GM19238 (cell line): ENCODE measurements at regions not wholly inside any gene's neighbourhood (a gene's known extent, or its start where the extent isn't known, plus 50 kb on each side); places are given as distances from the start of the nearest gene placed in this dataset.
"Not testable (repeated sequence)": the region's sequence is repeated elsewhere in the genome, so short reads cannot be mapped to it uniquely, and the experiment has no call there.

Source experiments
- DNase-seq: peaks from one replicate; pipeline ENCODE4 v3.0.0; 2011; ENCODE audit warnings: low spot score; ENCODE audit not compliant: insufficient read length

DNA sequence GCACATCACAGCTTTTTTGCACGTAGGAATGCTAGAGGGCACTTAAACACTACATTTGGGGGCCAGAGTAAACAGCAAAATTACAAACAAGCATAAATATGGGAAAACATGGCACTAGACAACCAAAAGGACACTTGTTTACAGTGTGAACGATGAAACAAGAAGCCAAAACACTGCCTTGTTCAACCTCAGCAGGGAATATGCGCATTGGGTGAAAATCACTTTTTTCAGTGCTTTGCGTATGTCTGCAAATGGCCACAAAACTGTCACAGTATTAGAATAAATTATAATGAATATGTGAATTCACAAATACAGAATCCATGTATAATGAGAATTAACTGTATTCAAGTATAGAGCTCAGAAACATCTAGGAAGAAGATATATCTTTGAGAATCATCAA lies 1064.0 kb upstream of the GYPC start:
- DNase-seq, result no peak

- no peak for DNase-seq
Measured at GRCh38 chr2:125593036-125593435, 1062.9 kb upstream of the GYPC start.

DNA sequence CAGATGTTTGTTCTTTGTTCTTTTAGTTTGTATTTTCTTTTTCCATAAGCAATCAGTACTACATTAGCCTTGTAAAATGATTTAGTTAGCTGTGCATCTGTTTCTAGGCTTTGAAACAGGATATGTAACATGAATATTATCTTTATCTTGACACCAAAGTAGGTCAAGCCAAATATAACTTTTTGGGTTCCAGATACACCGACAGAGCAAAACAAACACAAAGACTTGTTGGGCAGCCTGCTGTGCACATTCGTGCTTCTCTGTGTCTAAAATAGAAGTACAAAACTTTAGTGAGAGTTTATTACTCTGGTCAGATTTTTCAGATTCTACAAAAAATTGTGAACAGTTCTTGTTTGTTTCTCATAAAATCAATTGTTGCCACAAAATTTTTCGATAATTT lies 1059.3 kb upstream of the GYPC start:
- no peak for DNase-seq

DNA sequence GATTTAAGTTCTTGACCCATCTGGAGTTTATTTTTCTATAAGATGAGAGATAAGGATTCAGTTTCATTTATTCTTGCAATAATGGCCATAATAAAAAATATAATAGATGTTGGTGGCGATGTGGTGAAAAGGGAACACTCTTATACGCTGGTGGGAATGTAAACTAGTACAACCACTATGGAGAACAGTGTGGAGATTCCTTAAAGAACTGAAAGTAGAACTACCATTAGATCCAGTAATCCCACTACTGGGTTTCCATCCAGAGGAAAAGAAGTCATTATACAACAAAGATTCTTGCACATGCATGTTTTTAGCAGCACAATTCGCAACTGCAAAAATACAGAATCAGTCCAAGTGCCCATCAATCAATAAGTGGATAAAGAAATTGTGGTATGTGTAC lies 1040.5 kb upstream of the GYPC start:
- DNase-seq, result no peak

DNA sequence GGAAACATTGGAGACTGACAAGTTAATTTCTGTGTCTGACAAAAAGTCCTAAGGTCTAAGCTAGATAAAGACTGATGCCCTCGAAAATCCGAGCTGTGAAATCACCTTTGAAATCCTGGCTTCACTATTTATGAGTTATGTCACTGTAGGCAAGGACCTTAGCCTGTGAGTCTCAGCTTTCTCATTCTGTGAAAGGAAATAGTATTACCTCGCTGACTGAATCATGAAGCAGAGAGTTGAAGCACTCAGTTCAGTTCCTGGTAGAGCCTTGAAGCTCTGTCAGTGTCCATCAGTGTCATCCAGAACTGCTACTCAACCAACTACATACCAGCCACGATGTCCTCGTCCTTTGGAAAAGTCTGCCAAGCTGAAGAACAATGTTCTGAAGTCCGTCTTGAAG lies 1025.6 kb upstream of the GYPC start:
- no peak for DNase-seq

DNA sequence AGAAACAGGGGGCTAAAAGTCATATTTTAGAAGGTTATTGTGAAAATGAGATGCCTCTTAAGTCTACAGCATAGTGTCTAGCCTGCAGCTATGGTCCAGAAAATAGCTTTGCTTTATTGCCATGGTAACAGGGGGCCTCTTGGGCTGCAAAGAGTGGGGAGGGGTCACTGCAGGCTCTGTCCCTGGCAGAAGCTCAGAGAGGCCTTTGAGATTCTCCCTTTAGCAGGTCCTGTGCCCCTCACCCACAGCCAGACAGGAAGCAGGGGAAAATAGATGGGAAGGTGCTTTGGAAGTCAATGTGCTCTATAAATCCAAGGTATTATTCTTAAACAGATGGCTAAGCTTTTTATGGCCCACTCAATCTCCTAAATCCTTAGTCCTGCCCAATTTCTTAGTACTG lies 1021.3 kb upstream of the GYPC start:
- no peak for DNase-seq

DNA sequence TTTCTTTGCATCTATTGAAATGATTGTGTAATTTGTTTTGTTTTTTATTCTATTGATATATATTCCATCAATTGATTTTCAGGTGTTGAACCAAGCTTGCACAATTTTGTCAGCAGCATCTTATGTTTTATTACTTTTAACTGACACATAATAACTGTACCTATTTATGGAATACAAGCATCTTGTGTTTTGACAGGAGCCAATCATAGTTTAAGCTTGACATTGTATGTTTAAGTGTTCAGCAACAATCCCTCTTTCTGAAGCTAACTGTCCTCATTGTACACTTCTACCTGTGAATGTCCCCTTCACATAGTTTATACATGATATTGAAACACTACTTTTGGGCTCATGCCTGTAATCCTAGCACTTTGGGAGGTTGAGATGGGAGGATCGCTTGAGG lies 1017.6 kb upstream of the GYPC start:
- DNase-seq, result no peak

GRCh38 chr2:125642032-125642431 lies 1013.9 kb upstream of the GYPC start:
- no peak for DNase-seq

GRCh38 chr2:125643128-125643527 lies 1012.8 kb upstream of the GYPC start:
- DNase-seq, result no peak

- DNase-seq, result no peak
Measured at GRCh38 chr2:125643585-125643984, 1012.4 kb upstream of the GYPC start.

DNA sequence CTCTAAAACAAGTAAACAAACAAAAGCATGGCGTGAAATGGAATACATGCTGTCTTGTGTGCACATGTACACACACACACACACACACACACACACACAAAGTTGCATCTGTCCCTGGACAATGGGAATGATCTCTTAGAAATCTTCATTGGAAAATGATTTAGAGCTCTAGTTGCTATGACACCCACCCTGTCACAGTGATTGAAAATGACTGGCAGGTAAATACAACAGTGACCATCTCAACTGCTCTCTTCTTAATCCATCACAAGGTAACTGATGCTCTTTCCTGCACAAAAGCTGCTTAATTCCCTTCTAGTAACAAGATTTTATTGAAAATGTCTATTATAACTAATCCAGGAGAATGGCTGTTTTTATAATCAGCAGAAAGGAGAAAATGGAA lies 1011.7 kb upstream of the GYPC start:
- DNase-seq, result no peak

GRCh38 chr2:125652280-125652679 lies 1003.7 kb upstream of the GYPC start:
- DNase-seq, result no peak

DNA sequence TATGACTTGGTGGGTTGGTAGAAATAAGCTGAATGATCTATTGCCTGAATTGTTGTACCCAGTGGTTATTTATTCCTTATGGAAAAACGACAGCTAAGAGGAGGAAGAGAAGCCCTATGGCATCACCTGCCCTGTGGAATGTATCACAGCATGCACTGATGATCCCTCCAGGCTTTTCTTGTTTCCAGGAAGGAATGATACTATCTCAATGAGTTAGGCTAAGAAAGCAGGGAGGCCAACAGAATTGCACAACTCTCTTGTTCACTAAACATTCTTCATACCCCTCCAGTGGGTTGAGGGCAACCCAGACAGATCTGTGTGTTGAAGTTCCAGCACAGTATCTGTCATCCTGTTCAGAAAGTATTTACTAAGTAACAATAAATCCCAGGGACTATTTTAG lies 1001.7 kb upstream of the GYPC start:
- no peak for DNase-seq

DNA sequence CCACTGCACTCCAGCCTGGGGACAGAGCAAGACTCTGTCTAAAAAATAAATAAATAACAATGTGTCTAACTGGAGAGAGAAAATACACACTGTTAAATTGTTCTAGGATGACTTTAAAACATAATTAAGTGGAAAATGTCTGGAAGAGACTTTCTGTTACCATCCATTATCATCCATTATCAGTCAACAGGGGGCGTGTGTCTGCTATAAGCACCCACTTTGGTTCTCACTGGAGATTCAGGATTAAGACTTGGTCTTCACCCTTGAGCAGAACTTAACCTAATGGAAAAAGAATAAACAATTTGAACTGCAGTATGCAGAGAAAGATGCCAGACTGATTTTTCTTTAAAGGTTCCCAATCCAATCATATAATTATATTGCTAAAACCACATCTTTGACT lies 999.8 kb upstream of the GYPC start:
- no peak for DNase-seq

DNA sequence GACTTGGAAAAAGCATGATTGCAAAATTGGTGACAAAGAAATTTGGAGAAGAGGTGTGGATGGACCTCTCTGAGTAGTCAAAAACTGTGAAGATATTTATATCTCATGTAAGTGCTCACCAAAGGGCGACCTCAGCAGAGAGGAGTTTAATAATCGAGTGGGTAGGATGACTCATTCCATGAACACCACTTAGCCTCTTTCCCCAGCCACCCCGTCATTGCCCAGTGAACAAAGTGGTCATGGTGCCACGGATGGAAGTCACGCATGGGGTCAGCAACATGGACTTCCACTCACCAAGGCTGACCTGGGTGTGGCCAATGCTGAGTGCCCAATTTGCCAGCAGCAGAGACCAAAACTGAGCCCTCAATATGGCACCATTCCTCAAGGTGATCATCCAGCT lies 997.4 kb upstream of the GYPC start:
- no peak for DNase-seq

GRCh38 chr2:125660369-125660768 lies 995.6 kb upstream of the GYPC start:
- DNase-seq, result not testable (repeated sequence)

- DNase-seq, result no peak
Measured at GRCh38 chr2:125667630-125668029, 988.3 kb upstream of the GYPC start.

- no peak for DNase-seq
Measured at GRCh38 chr2:125679903-125680302, 976.1 kb upstream of the GYPC start.

DNA sequence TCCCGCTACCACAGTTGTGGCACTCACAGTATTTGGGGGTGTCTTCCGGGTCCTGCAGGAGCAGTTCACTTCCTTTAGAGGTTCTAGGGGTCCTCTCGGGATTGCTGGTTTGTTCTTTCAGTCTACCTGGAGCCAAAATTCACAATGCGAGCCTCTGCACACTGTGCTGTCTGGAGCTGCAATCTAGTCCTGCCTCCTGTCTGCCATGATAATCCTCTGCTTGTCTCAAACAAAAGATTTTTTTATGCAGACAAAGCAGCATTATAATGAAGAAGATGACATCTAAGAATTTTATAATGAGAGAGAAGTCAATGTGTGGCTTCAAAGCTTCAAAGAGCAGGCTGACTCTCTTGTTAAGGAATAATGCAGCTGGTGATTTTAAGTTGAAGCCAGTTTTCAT lies 975.1 kb upstream of the GYPC start:
- DNase-seq, result no peak

DNA sequence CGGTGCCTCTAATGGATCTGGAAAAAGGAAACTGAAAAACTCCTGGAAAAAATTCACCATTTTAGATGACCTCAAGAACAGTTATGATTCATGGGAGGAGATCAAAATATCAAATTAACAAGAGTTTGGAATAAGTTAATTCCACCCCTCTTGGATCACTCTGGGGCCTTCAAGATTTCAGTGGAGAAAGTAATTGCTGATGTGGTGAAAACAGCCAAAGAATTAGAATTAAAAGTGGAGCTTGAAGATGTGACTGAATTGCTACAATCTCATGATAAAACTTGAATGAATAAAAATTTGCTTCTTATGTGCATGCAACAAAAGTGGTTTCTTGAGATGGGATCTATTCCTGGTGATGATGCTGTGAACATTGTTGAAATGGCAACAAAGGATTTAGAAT lies 974.4 kb upstream of the GYPC start:
- DNase-seq, result no peak

DNA sequence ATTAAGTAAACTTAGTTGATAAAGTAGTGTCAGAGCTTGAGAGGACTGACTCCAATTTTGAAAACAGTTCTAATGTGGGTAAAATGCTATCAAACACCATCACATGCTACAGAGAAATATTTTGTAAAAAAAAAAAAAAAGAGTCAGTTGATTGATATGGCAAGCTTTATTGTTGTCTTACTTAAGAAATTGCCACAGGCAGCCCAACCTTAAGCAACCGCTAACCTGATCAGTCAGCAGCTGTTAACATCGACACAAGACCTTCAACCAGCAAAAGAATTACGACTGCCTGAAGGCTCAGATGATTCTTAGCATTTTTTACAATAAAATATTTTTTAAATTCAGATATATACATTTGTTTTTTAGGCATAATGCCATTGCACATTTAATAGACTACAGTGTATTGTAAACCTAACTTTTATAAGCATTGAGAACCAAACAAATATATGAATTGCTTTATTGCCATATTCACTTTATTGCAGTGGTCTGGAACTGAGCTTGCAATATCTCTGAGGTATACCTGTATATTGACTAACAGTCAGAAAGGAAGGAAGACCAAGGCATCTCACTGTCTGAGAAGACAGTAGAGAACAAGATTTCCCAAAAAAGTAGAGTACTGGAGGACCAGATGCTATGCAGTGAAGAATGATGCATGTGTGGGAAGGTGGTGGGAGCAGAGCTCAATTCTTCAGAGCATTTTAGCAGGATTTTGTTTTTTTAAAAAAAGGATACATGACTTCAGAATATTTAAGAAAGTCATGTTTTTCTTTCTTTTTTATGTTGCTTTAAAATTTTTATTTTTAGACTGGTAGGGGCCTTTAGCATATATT lies 973.8 kb upstream of the GYPC start:
- no peak for DNase-seq

DNA sequence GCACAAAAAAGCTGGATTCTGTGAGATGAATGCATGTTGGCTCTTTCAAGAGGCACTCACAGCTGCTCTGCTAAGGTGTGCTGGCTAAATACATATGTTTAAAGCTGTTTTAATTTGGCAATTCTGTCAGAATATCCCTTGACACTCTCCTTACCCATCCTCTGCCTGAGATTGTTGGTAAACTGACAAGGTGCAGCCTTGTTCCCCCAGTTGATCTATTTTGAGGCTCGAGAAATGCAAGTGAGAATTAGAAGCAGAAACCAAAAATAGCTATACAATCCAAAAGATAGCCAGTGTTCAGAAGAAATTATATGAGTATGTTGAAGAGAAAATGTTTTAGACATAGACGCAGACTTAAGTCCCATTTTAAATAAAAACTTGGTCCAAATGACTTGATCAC lies 971.7 kb upstream of the GYPC start:
- no peak for DNase-seq

DNA sequence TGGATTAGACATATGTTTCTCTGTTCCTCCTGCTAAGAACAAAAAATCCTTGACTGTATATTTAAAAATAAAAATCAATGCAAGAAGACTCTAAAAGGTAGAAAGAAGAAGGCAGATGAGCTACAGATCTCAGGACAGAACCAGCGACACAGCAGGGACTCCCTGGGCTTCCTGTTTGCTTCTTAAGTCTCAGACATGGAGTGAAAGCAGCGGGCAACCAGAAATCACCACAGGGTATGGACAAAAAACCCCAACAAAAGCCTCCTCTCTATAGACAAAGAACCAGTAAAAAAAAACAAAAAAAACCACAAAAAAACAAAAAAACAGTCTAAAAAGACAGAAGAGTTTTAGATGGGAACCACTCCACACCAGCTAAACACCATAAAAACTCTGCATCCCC lies 971.0 kb upstream of the GYPC start:
- DNase-seq, result no peak

GRCh38 chr2:125696560-125696959 lies 959.4 kb upstream of the GYPC start:
- DNase-seq, result no peak
